ENCODE measurements at regions not wholly inside any gene's neighbourhood (a gene's known extent, or its start where the extent isn't known, plus 50 kb on each side); places are given as distances from the start of the nearest gene placed in this dataset.

DNA sequence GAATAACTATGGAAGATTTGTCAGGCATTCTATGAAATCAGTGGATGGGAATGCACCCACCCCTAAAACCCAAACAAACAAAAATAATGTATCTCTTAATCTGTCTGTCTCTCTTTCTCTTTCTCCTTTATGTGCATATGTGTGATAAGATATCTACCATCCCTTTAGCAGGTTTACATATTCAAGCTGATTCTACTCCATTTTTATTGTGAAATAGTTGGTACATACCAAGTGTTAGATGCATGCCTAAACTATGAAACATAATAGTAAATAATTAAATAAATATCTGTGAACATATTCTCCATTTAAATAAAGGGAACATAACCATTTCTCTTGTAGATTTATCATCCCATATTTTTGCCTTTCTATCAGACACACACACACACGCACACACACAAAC, 121.8 kb upstream of the PCDH9 start:
- TF ChIP-seq, protein P1, sequence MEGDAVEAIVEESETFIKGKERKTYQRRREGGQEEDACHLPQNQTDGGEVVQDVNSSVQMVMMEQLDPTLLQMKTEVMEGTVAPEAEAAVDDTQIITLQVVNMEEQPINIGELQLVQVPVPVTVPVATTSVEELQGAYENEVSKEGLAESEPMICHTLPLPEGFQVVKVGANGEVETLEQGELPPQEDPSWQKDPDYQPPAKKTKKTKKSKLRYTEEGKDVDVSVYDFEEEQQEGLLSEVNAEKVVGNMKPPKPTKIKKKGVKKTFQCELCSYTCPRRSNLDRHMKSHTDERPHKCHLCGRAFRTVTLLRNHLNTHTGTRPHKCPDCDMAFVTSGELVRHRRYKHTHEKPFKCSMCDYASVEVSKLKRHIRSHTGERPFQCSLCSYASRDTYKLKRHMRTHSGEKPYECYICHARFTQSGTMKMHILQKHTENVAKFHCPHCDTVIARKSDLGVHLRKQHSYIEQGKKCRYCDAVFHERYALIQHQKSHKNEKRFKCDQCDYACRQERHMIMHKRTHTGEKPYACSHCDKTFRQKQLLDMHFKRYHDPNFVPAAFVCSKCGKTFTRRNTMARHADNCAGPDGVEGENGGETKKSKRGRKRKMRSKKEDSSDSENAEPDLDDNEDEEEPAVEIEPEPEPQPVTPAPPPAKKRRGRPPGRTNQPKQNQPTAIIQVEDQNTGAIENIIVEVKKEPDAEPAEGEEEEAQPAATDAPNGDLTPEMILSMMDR (IDR thresholded peaks at IDR 0.05; ENCODE audit: low read depth, low read length), result no peak

GRCh38 chr13:67351114-67351513, 121.0 kb upstream of the PCDH9 start:
- DNase-seq (ENCODE audit: extremely low read depth, low read depth), result no peak
- TF ChIP-seq, protein P1 (IDR thresholded peaks at IDR 0.05; ENCODE audit: low read depth, low read length), result no peak

More for the DNA sequence above, 121.8 kb upstream of the PCDH9 start:
- DNase-seq (ENCODE audit: extremely low read depth, low read depth), result no peak

- DNase-seq (ENCODE audit: extremely low read depth, low read depth), result no peak
- TF ChIP-seq, protein P1 (IDR thresholded peaks at IDR 0.05; ENCODE audit: low read depth, low read length), result no peak
These were observed 113.6 kb upstream of the PCDH9 start for GRCh38 chr13:67343777-67344176.

GRCh38 chr13:67341406-67341805, 111.3 kb upstream of the PCDH9 start:
- no peak for DNase-seq (ENCODE audit: extremely low read depth, low read depth)
- TF ChIP-seq, protein P1 (IDR thresholded peaks at IDR 0.05; ENCODE audit: low read depth, low read length), result no peak

- DNase-seq (ENCODE audit: extremely low read depth, low read depth), result no peak
- TF ChIP-seq, protein P1 (IDR thresholded peaks at IDR 0.05; ENCODE audit: low read depth, low read length), result no peak
These were observed 100.0 kb upstream of the PCDH9 start for GRCh38 chr13:67330149-67330548.

DNA sequence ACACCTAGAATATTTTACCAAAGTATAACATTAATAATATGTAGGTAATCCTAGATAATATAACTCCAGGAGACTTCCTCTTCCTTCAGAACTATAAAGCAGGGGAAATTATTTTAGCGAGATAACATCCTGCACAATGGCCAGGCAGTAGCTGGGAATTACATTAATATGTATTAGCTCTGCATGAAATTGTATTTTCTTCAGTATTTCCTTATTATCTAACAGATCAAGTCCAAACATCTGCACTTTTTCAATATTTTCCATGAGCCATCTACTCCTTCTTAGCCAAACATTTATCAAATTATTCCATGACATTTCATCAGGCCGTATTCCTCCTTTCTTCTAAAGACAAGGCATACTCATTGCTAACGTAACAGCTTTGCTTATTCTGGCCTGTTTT, 98.8 kb upstream of the PCDH9 start:
- no peak for DNase-seq (ENCODE audit: extremely low read depth, low read depth)
- TF ChIP-seq, protein P1 (IDR thresholded peaks at IDR 0.05; ENCODE audit: low read depth, low read length), result no peak

DNA sequence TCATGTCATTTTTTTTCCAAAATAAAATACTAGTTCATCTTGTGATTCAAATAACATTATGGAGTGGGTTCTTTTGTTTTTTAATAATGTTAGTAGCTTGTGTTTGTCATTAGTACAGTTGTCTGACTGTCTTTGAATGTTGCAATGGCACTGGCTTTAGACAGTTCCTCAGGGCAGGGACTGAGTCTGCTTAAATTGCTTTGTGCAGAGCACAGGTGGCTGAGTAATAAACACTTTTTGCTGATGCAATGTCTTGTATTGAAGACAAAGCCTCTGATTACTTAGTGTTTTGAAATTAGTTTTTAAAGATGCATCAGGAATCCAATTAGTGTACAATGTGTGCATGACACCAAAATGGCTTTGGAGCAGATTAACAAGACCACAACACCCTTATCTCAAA, 88.7 kb upstream of the PCDH9 start:
- DNase-seq (ENCODE audit: extremely low read depth, low read depth), result no peak
- TF ChIP-seq, protein P1 (IDR thresholded peaks at IDR 0.05; ENCODE audit: low read depth, low read length), result no peak
